GM12864 (cell line): ENCODE measurements at regions not wholly inside any gene's neighbourhood (a gene's known extent, or its start where the extent isn't known, plus 50 kb on each side); places are given as distances from the start of the nearest gene placed in this dataset.
"Not testable (repeated sequence)": the region's sequence is repeated elsewhere in the genome, so short reads cannot be mapped to it uniquely, and the experiment has no call there.

Source experiments
- DNase-seq: peaks from one replicate; pipeline ENCODE4 v3.0.0-alpha.2; 2011; ENCODE audit warnings: low read depth
- H3K4me3 ChIP-seq: 2 replicates; pipeline ENCODE4 v1.5.1; 2011; ENCODE audit warnings: mild to moderate bottlenecking, low read depth, low read length, control low read depth
- TF ChIP-seq, protein P1 (sequence below): IDR thresholded peaks from 2 replicates; pipeline ENCODE4 v1.5.1; 2011; ENCODE audit warnings: low read depth, mild to moderate bottlenecking, moderate library complexity, low read length, control low read depth, inconsistent platforms; ENCODE audit errors: missing control alignments

GRCh38 chr7:13724191-13724976 lies 265.1 kb downstream of the ETV1 start:
- TF ChIP-seq, protein P1, sequence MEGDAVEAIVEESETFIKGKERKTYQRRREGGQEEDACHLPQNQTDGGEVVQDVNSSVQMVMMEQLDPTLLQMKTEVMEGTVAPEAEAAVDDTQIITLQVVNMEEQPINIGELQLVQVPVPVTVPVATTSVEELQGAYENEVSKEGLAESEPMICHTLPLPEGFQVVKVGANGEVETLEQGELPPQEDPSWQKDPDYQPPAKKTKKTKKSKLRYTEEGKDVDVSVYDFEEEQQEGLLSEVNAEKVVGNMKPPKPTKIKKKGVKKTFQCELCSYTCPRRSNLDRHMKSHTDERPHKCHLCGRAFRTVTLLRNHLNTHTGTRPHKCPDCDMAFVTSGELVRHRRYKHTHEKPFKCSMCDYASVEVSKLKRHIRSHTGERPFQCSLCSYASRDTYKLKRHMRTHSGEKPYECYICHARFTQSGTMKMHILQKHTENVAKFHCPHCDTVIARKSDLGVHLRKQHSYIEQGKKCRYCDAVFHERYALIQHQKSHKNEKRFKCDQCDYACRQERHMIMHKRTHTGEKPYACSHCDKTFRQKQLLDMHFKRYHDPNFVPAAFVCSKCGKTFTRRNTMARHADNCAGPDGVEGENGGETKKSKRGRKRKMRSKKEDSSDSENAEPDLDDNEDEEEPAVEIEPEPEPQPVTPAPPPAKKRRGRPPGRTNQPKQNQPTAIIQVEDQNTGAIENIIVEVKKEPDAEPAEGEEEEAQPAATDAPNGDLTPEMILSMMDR: no peak
- H3K4me3 ChIP-seq: no peak overlapping the region
- DNase-seq: no peak

GRCh38 chr7:13724977-13725566 lies 264.4 kb downstream of the ETV1 start:
- TF ChIP-seq, protein P1: no peak
- no peak for DNase-seq

GRCh38 chr7:13725591-13725990 lies 263.9 kb downstream of the ETV1 start:
- no peak overlapping the region for H3K4me3 ChIP-seq
- TF ChIP-seq, protein P1: no peak
- DNase-seq: no peak

More at GRCh38 chr7:13724977-13725566, 264.4 kb downstream of the ETV1 start:
- no peak overlapping the region for H3K4me3 ChIP-seq

- TF ChIP-seq, protein P1: no peak
- DNase-seq: no peak
- no peak overlapping the region for H3K4me3 ChIP-seq
Observed at GRCh38 chr7:13727279-13727678, 262.2 kb downstream of the ETV1 start.

DNA sequence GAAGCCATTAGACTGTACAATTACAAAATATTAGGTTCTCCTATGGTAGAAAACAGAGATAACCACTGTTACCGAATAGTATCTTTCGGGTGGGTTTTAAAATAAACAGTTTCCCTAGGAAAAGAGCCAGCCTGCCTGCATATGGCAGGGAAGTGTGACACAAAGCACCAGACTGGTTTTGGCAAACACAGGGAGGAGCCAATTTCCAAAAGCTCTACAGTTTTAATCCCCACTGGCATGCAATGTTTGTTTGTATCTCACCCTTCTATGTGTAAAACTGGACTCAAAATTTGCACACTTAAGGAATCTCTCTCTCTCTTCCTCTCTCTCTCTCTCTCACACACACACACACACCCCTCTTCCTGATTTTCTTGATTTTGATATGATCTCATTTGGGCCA lies 261.7 kb downstream of the ETV1 start:
- DNase-seq: no peak
- no peak overlapping the region for H3K4me3 ChIP-seq
- TF ChIP-seq, protein P1: no peak

- not testable (repeated sequence) for DNase-seq, H3K4me3 ChIP-seq
Observed at GRCh38 chr7:13728430-13728829, 261.0 kb downstream of the ETV1 start.

GRCh38 chr7:13731643-13732042 lies 257.8 kb downstream of the ETV1 start:
- no peak for DNase-seq
- H3K4me3 ChIP-seq: no peak overlapping the region
- TF ChIP-seq, protein P1: no peak
